ENCODE measurements at regions not wholly inside any gene's neighbourhood (a gene's known extent, or its start where the extent isn't known, plus 50 kb on each side); places are given as distances from the start of the nearest gene placed in this dataset.

- H3K4me1 ChIP-seq (ENCODE audit: control insufficient read depth in 3 of 3, insufficient read depth in 2 of 3, low read depth in 1 of 3, low read length in 2 of 3): peaks cover 0 to 25% (median 0%) of the 10 kb centered on the region in 3 donors
- DNase-seq (no peak), FAIRE-seq (no peak)
- no peaks in the 10 kb centered on the region for H3K27me3 ChIP-seq (ENCODE audit: control insufficient read depth in 3 of 3, insufficient read depth in 3 of 3, low read length in 3 of 3)
- peaks cover 0 to 10% of the 10 kb centered on the region in 2 donors for H3K9me3 ChIP-seq (ENCODE audit: control insufficient read depth in 2 of 2, insufficient read depth in 1 of 2, low read depth in 1 of 2, low read length in 1 of 2)
- H3K27ac ChIP-seq (ENCODE audit: low read depth in 1 of 3, low read length in 2 of 3): no peak overlapping the region
- H3K4me3 ChIP-seq (ENCODE audit: low read depth in 1 of 3, low read length in 3 of 3): no peak overlapping the region
- H3K36me3 ChIP-seq (ENCODE audit: control insufficient read depth in 3 of 3, insufficient read depth in 2 of 3, low read depth in 1 of 3, low read length in 3 of 3): no peaks in the 10 kb centered on the region
- 87 to 96% (median 87%) methylated on average over 23 to 27 of the region's 27 CpGs for WGBS, 3 donors
Measured at GRCh38 chr21:38751379-38752050, 54.2 kb upstream of the ETS2 start.

GRCh38 chr21:38752051-38752505 lies 53.7 kb upstream of the ETS2 start:
- no peak for DNase-seq
- Histone ChIP-seq H3K4me3 (ENCODE audit: low read depth in 1 of 3, low read length in 3 of 3) (no peak overlapping the region), H3K4me1 (ENCODE audit: control insufficient read depth in 3 of 3, insufficient read depth in 2 of 3, low read depth in 1 of 3, low read length in 2 of 3) (peaks cover 0 to 20% (median 0%) of the 10 kb centered on the region in 3 donors), H3K9me3 (ENCODE audit: control insufficient read depth in 2 of 2, insufficient read depth in 1 of 2, low read depth in 1 of 2, low read length in 1 of 2) (peaks cover 0 to 5% of the 10 kb centered on the region in 2 donors), H3K27ac (ENCODE audit: low read depth in 1 of 3, low read length in 2 of 3) (no peak overlapping the region), H3K27me3 (ENCODE audit: control insufficient read depth in 3 of 3, insufficient read depth in 3 of 3, low read length in 3 of 3) (no peaks in the 10 kb centered on the region), H3K36me3 (ENCODE audit: control insufficient read depth in 3 of 3, insufficient read depth in 2 of 3, low read depth in 1 of 3, low read length in 3 of 3) (no peaks in the 10 kb centered on the region)
- no peak for FAIRE-seq
- WGBS, 3 donors: 83 to 92% (median 86%) methylated on average over 11 of the region's 11 CpGs

- Histone ChIP-seq H3K36me3 (ENCODE audit: control insufficient read depth in 3 of 3, insufficient read depth in 2 of 3, low read depth in 1 of 3, low read length in 3 of 3) (no peaks in the 10 kb centered on the region), H3K27ac (ENCODE audit: low read depth in 1 of 3, low read length in 2 of 3) (no peak overlapping the region), H3K27me3 (ENCODE audit: control insufficient read depth in 3 of 3, insufficient read depth in 3 of 3, low read length in 3 of 3) (no peaks in the 10 kb centered on the region), H3K4me3 (ENCODE audit: low read depth in 1 of 3, low read length in 3 of 3) (no peak overlapping the region), H3K4me1 (ENCODE audit: control insufficient read depth in 3 of 3, insufficient read depth in 2 of 3, low read depth in 1 of 3, low read length in 2 of 3) (peaks cover 0 to 11% (median 0%) of the 10 kb centered on the region in 3 donors), H3K9me3 (ENCODE audit: control insufficient read depth in 2 of 2, insufficient read depth in 1 of 2, low read depth in 1 of 2, low read length in 1 of 2) (no peaks in the 10 kb centered on the region)
- WGBS, 3 donors: 75 to 88% (median 86%) methylated on average over 3 of the region's 3 CpGs
- DNase-seq (no peak), FAIRE-seq (no peak)
Measured at GRCh38 chr21:38753114-38753513, 52.6 kb upstream of the ETS2 start.

GRCh38 chr21:38753557-38753971 lies 52.2 kb upstream of the ETS2 start:
- no peaks in the 10 kb centered on the region for H3K9me3 ChIP-seq (ENCODE audit: control insufficient read depth in 2 of 2, insufficient read depth in 1 of 2, low read depth in 1 of 2, low read length in 1 of 2)
- DNase-seq: no peak
- H3K4me1 ChIP-seq (ENCODE audit: control insufficient read depth in 3 of 3, insufficient read depth in 2 of 3, low read depth in 1 of 3, low read length in 2 of 3): peaks cover 0 to 7% (median 0%) of the 10 kb centered on the region in 3 donors
- no peaks in the 10 kb centered on the region for H3K36me3 ChIP-seq (ENCODE audit: control insufficient read depth in 3 of 3, insufficient read depth in 2 of 3, low read depth in 1 of 3, low read length in 3 of 3)
- 45 to 54% (median 51%) methylated on average over 4 of the region's 4 CpGs for WGBS, 3 donors
- FAIRE-seq: no peak
- no peak overlapping the region for H3K27ac ChIP-seq (ENCODE audit: low read depth in 1 of 3, low read length in 2 of 3)
- H3K4me3 ChIP-seq (ENCODE audit: low read depth in 1 of 3, low read length in 3 of 3): no peak overlapping the region
- H3K27me3 ChIP-seq (ENCODE audit: control insufficient read depth in 3 of 3, insufficient read depth in 3 of 3, low read length in 3 of 3): no peaks in the 10 kb centered on the region

All from small intestine (tissue), 7 donors.